NCI-H1930 (cell line): ENCODE measurements at regions not wholly inside any gene's neighbourhood (a gene's known extent, or its start where the extent isn't known, plus 50 kb on each side); places are given as distances from the start of the nearest gene placed in this dataset.
"Not testable (repeated sequence)": the region's sequence is repeated elsewhere in the genome, so short reads cannot be mapped to it uniquely, and the experiment has no call there.

ENCODE experiments used
- DNase-seq, 2 experiments: peaks; one replicate each; lab custom pipeline; 2025; lab: John Stamatoyannopoulos, UW

- DNase-seq, result no peak
Observed at GRCh38 chr1:21385022-21385421, 54.9 kb upstream of the NBPF3 start.

GRCh38 chr1:21384620-21385019, 55.3 kb upstream of the NBPF3 start:
- no peak for DNase-seq

GRCh38 chr1:21383785-21384401, 56.0 kb upstream of the NBPF3 start:
- no peak for DNase-seq

- DNase-seq, result no peak
Observed at GRCh38 chr1:21381354-21381753, 58.6 kb upstream of the NBPF3 start.

- not testable (repeated sequence) for DNase-seq
Observed at GRCh38 chr1:21380147-21380546, 59.8 kb upstream of the NBPF3 start.

- DNase-seq, result no peak
Observed at GRCh38 chr1:21379571-21379970, 60.4 kb upstream of the NBPF3 start.

- DNase-seq, result no peak
Observed at GRCh38 chr1:21378705-21379494, 61.0 kb upstream of the NBPF3 start.

GRCh38 chr1:21372383-21372782, 67.6 kb upstream of the NBPF3 start:
- DNase-seq, result no peak

GRCh38 chr1:21369905-21370304, 70.0 kb upstream of the NBPF3 start:
- no peak for DNase-seq

- peak; percentile 43 to 63 for DNase-seq
Observed at GRCh38 chr1:21368515-21369289, 71.2 kb upstream of the NBPF3 start.

GRCh38 chr1:21367973-21368514, 71.9 kb upstream of the NBPF3 start:
- DNase-seq, result not testable (repeated sequence)

- no peak for DNase-seq
Observed at GRCh38 chr1:21366288-21366687, 73.6 kb upstream of the NBPF3 start.

GRCh38 chr1:21365036-21365435, 74.8 kb upstream of the ECE1 start:
- DNase-seq, result no peak

GRCh38 chr1:21362096-21362495, 71.8 kb upstream of the ECE1 start:
- DNase-seq, result no peak

GRCh38 chr1:21361506-21361905, 71.2 kb upstream of the ECE1 start:
- DNase-seq, result no peak

GRCh38 chr1:21357161-21357560, 66.9 kb upstream of the ECE1 start:
- no peak for DNase-seq

- no peak for DNase-seq
Observed at GRCh38 chr1:21355956-21356355, 65.7 kb upstream of the ECE1 start.

- no peak for DNase-seq
Observed at GRCh38 chr1:21352586-21352985, 62.3 kb upstream of the ECE1 start.

- no peak for DNase-seq
Observed at GRCh38 chr1:21351901-21352300, 61.6 kb upstream of the ECE1 start.

- DNase-seq, result no peak
Observed at GRCh38 chr1:21350202-21350885, 60.1 kb upstream of the ECE1 start.

- DNase-seq, result no peak
Observed at GRCh38 chr1:21349693-21350092, 59.4 kb upstream of the ECE1 start.

GRCh38 chr1:21347072-21347581, 56.9 kb upstream of the ECE1 start:
- no peak for DNase-seq
